GM12875 (cell line): ENCODE measurements at regions not wholly inside any gene's neighbourhood (a gene's known extent, or its start where the extent isn't known, plus 50 kb on each side); places are given as distances from the start of the nearest gene placed in this dataset.

Experiments
- H3K4me3 ChIP-seq: one replicate; pipeline ENCODE4 v1.5.1; 2011; ENCODE audit warnings: low read depth, low read length, control low read depth
- TF ChIP-seq, protein P1 (sequence below): IDR thresholded peaks from 2 replicates; pipeline ENCODE4 v1.5.1; 2011; ENCODE audit warnings: low read depth, mild to moderate bottlenecking, control low read depth, inconsistent platforms, low read length, moderate library complexity, borderline replicate concordance; ENCODE audit not compliant: insufficient read depth

DNA sequence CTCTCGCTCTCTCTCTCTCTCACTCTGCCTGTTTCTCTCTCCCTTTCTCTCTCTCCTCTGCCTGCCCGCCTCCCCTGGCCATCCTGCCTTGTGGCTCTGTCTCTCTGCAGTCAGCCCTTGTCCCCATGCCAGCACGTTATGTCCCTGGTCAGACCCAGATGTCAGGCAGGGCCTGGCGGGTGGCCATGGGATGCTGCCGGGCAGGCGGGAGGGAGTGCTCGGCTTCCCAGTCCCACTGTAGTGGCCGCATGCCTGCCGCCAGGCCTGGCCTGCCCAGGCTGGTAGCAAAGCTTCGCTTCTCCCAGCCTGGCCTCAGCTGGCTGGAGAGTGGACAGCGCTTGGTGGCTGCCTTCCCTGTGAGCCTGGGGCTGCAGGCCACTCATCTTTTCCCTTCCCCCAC is 121.5 kb upstream of the ZNF716 start:
- no peak overlapping the region for H3K4me3 ChIP-seq
- TF ChIP-seq, protein P1, sequence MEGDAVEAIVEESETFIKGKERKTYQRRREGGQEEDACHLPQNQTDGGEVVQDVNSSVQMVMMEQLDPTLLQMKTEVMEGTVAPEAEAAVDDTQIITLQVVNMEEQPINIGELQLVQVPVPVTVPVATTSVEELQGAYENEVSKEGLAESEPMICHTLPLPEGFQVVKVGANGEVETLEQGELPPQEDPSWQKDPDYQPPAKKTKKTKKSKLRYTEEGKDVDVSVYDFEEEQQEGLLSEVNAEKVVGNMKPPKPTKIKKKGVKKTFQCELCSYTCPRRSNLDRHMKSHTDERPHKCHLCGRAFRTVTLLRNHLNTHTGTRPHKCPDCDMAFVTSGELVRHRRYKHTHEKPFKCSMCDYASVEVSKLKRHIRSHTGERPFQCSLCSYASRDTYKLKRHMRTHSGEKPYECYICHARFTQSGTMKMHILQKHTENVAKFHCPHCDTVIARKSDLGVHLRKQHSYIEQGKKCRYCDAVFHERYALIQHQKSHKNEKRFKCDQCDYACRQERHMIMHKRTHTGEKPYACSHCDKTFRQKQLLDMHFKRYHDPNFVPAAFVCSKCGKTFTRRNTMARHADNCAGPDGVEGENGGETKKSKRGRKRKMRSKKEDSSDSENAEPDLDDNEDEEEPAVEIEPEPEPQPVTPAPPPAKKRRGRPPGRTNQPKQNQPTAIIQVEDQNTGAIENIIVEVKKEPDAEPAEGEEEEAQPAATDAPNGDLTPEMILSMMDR, result no peak

DNA sequence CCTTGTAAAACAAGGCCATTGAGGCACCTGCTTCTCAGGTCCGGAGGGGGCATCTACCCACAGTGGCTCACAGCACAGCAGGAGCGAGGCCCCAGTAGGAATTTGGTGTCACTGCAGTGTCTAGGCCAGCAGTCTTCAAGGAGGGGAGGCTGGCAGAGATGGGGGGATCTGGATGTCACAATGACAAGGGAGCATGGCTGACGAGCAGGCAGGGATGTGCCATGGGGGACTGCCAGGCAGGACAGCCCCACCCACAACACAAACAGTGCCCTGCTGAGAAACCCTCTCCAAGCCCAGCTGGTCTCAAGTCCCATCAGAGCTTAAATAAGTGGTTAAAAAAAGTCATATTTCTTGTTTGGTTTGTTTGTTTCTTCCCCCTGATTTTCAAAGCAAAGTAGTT is 121.0 kb upstream of the ZNF716 start:
- TF ChIP-seq, protein P1, result no peak
- H3K4me3 ChIP-seq, result no peak overlapping the region

DNA sequence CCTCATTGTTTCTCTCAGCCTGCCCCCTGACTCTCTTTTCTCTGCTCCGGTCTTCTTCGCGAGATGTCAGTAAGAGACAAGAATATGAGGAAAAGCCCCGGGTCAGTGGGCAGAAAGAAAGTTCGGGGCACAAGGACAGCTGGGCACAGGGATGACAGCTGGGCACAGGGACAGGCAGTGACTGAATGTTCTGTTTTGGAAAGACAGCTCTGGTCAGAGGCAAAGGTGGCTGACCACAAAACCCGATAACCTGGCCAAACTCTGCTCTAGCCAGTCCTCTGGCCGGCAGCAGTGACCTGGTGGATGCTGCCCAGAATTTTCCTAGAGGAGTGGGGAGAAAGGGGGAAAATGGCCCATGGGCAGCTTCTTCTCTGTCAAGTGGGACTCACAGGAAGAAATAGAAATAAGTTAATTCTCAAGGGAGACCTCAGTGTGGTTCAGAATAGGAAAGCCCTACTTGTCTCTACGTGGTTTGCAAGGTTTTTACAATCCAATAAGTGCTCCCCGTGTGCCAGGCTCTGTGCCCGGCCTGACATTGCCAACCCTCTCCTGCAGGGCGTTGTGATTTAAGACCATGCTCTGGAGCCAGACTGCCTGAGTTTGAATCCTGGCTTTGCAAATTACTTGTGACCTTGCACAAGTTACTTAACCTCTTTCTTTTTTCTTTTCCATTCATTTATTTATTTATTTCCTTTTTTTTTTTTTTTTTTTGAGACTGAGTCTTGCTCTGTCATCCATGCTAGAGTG is 110.6 kb upstream of the ZNF716 start:
- H3K4me3 ChIP-seq, result no peak overlapping the region
- TF ChIP-seq, protein P1, result no peak

DNA sequence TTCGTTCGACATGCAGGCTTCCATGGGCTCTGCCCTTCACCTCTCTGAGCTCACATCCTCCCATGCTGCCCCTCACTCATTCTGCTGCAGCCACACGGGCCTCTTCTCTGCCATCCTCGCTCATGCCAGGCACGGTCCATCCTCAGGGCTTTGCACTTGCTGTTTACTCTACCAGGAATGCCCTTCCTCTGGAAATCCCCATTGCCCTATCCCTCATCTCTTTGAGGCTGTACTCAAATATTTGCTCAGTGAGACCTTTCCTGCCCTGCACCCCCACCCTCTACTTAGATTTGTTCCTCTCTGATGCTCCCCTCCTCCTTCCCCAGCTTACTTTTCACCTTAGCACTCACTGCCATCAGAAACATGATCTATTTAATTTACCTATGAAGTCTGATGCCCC is 107.0 kb upstream of the ZNF716 start:
- TF ChIP-seq, protein P1, result no peak
- H3K4me3 ChIP-seq, result no peak overlapping the region

DNA sequence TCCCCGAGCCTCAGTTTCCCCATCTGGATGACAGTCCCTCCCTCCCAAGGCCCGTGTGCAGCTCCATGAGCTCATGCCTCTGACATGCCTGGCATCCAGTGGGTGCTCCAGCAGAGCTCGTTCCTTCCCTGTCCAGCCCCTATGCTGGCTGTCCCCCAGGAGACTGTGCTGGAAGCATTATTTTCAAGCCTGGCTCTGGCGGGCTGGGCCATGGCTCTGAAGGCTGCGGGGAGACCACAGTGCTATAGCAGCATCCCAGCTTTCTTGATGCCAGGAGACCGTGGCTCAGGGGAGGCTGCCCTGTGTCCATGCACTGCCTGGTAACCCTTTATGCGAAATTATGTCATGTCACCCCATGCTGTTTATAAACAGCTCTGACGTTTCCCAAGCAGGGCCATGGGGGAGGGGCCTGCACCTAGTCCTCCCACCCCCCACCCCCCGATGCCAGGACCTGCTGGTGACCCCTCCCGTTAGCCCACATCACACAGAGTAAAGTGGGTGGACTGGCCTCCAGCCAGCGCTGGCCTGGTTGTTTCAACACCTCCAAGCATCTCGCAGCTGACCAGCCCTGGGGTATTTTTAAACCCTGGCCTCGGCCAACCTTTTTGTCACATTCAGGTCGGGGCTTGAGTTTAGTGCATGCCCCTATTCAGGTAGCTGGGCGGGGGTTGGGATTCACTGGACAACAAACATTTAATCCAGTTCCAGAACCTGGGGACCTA is 105.9 kb upstream of the ZNF716 start:
- TF ChIP-seq, protein P1, result no peak
- H3K4me3 ChIP-seq, result no peak overlapping the region

DNA sequence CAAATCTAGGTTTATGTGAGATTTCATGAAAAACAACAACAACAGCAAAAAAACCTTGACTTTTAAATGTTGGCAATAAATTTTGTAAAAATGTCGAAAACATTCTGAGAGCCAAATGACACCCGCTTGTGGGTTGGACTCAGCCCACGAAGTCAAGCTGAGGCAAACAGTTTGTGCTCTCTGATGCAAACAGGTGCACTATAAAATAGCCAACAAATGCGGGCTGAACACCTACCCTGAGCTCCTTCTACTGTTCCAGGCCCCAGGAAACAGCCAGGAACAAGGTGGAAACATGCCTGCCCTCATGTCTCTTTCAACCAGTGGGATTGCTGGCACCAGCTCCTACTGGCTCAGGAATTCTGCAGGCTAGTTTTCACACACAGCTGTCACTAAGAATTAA is 105.0 kb upstream of the ZNF716 start:
- no peak overlapping the region for H3K4me3 ChIP-seq
- TF ChIP-seq, protein P1, result no peak
